Naive thymus-derived CD4-positive, alpha-beta T cell (primary cell): ENCODE measurements at regions not wholly inside any gene's neighbourhood (a gene's known extent, or its start where the extent isn't known, plus 50 kb on each side); places are given as distances from the start of the nearest gene placed in this dataset.

Source experiments
- ATAC-seq: fragments of 150-1000 bp; cut with Tn5 transposase; 2 replicates; pipeline ENCODE4 v1.10.0; 2021; ENCODE audit warnings: mild to moderate bottlenecking, moderate library complexity
- CTCF ChIA-PET: fragments of 350-600 bp; sonication (Branson Sonifier 250); formaldehyde crosslinking; loops from one replicate; lab custom pipeline; 2021; ENCODE audit warnings: antibody characterized with exemption; lab: Charles Lee
- POLR2A ChIA-PET: fragments of 350-600 bp; sonication (Branson Sonifier 250); formaldehyde crosslinking; loops from one replicate; lab custom pipeline; 2021; ENCODE audit warnings: antibody characterized with exemption, inconsistent platforms; lab: Charles Lee
- DNase-seq, 9 donors: peaks; one replicate each; pipeline versions ENCODE4 v3.0.0 to v3.0.0-alpha.2; 2020 to 2022; ENCODE audit warnings: mixed read lengths in 1 of 9
- H3K27ac ChIP-seq: one replicate; pipeline ENCODE4 v1.7.0; 2013; ENCODE audit warnings: mild to moderate bottlenecking, low read depth, low read length, moderate library complexity
- H3K27me3 ChIP-seq, 2 donors: one replicate each; pipeline ENCODE4 v1.7.0; 2013; ENCODE audit warnings: low read length in 2 of 2, mild to moderate bottlenecking in 2 of 2, moderate library complexity in 2 of 2; ENCODE audit not compliant: control insufficient read depth in 2 of 2, insufficient read depth in 2 of 2
- H3K36me3 ChIP-seq, 3 experiments: 1 replicate in 2 of 3; 2 replicates in 1 of 3; pipeline ENCODE4 v1.7.0; 2013; ENCODE audit warnings: low read length in 3 of 3, mild to moderate bottlenecking in 3 of 3, moderate library complexity in 1 of 3; ENCODE audit not compliant: insufficient read depth in 3 of 3, control insufficient read depth in 2 of 3
- H3K4me1 ChIP-seq, 2 donors: one replicate each; pipeline ENCODE4 v1.7.0; 2013; ENCODE audit warnings: low read length in 2 of 2, mild to moderate bottlenecking in 2 of 2, moderate library complexity in 1 of 2; ENCODE audit not compliant: control insufficient read depth in 2 of 2, insufficient read depth in 2 of 2
- H3K4me3 ChIP-seq: 2 replicates; pipeline ENCODE4 v1.7.0; 2013; ENCODE audit warnings: mild to moderate bottlenecking, low read length
- H3K9me3 ChIP-seq, 3 experiments: 1 replicate in 2 of 3; 2 replicates in 1 of 3; pipeline ENCODE4 v1.7.0; 2013; ENCODE audit warnings: low read length in 3 of 3; ENCODE audit not compliant: control insufficient read depth in 2 of 3
- H3K27ac Mint-ChIP-seq, 9 donors: one replicate each; pipeline ENCODE4 v1.8.0; 2020 to 2022; ENCODE audit warnings: mixed read lengths in 9 of 9, mild to moderate bottlenecking in 8 of 9, moderate library complexity in 5 of 9, inconsistent platforms in 2 of 9
- H3K27me3 Mint-ChIP-seq, 5 donors: one replicate each; pipeline ENCODE4 v1.8.0; 2021 to 2022; ENCODE audit warnings: mixed read lengths in 5 of 5, mild to moderate bottlenecking in 1 of 5
- H3K36me3 Mint-ChIP-seq, 5 donors: one replicate each; pipeline ENCODE4 v1.8.0; 2020 to 2022; ENCODE audit warnings: mixed read lengths in 5 of 5, mild to moderate bottlenecking in 3 of 5, inconsistent platforms in 1 of 5
- H3K4me1 Mint-ChIP-seq, 7 donors: one replicate each; pipeline ENCODE4 v1.8.0; 2020 to 2022; ENCODE audit warnings: mixed read lengths in 7 of 7, mild to moderate bottlenecking in 3 of 7, inconsistent platforms in 1 of 7
- H3K4me3 Mint-ChIP-seq, 10 donors: one replicate each; pipeline ENCODE4 v1.8.0; 2020 to 2022; ENCODE audit warnings: mild to moderate bottlenecking in 10 of 10, mixed read lengths in 10 of 10, moderate library complexity in 6 of 10, inconsistent platforms in 2 of 10
- H3K9me3 Mint-ChIP-seq, 11 donors: one replicate each; pipeline ENCODE4 v1.8.0; 2020 to 2022; ENCODE audit warnings: mixed read lengths in 11 of 11, mild to moderate bottlenecking in 4 of 11, inconsistent platforms in 1 of 11, moderate library complexity in 1 of 11
- intact Hi-C, 2 donors: fragments of 100-400 bp; cut with micrococcal nuclease; formaldehyde crosslinking; loops; one replicate each; pipeline ENCODE4 v1.15.1; 2023

- Mint-ChIP-seq H3K36me3 (no peaks in the 10 kb centered on the region), H3K27me3 (no peaks in the 10 kb centered on the region), H3K4me3 (no peak overlapping the region), H3K4me1 (no peaks in the 10 kb centered on the region), H3K27ac (no peak overlapping the region), H3K9me3 (peaks cover 0 to 15% (median 0%) of the 10 kb centered on the region in 11 donors)
- intact Hi-C loops, result no loop called here
- CTCF ChIA-PET, result no interaction called here
- Histone ChIP-seq H3K4me3 (no peak overlapping the region), H3K9me3 (no peaks in the 10 kb centered on the region), H3K27me3 (no peaks in the 10 kb centered on the region), H3K4me1 (no peaks in the 10 kb centered on the region), H3K36me3 (no peaks in the 10 kb centered on the region), H3K27ac (no peak overlapping the region)
- ATAC-seq (no peak), DNase-seq (no peak)
- POLR2A ChIA-PET, result no interaction called here
These were observed 146.1 kb upstream of the NOL4 start for GRCh38 chr18:34370704-34371395.

GRCh38 chr18:34380326-34380725 is 155.6 kb upstream of the NOL4 start:
- H3K36me3 ChIP-seq, result no peaks in the 10 kb centered on the region
- DNase-seq (no peak), ATAC-seq (no peak)
- no peaks in the 10 kb centered on the region for H3K4me1 ChIP-seq
- no peaks in the 10 kb centered on the region for H3K27me3 Mint-ChIP-seq
- H3K9me3 Mint-ChIP-seq, result peaks cover 0 to 25% (median 0%) of the 10 kb centered on the region in 11 donors
- H3K4me3 Mint-ChIP-seq, result no peak overlapping the region
- H3K27ac ChIP-seq, result no peak overlapping the region
- H3K4me1 Mint-ChIP-seq, result no peaks in the 10 kb centered on the region
- no peaks in the 10 kb centered on the region for H3K36me3 Mint-ChIP-seq
- H3K4me3 ChIP-seq, result no peak overlapping the region
- no peaks in the 10 kb centered on the region for H3K27me3 ChIP-seq
- no peaks in the 10 kb centered on the region for H3K9me3 ChIP-seq
- H3K27ac Mint-ChIP-seq, result no peak overlapping the region
- intact Hi-C loops, result loop anchor here in 1 of 2 donors (10.0 kb wide), 1 partner anchor 56 kb away; no protein-coding TSS in a partner anchor
- CTCF ChIA-PET, result no interaction called here
- POLR2A ChIA-PET, result no interaction called here

- Mint-ChIP-seq H3K36me3 (no peaks in the 10 kb centered on the region), H3K9me3 (peaks cover 0 to 21% (median 3%) of the 10 kb centered on the region in 11 donors), H3K4me1 (no peaks in the 10 kb centered on the region), H3K27ac (no peak overlapping the region), H3K27me3 (no peaks in the 10 kb centered on the region), H3K4me3 (no peak overlapping the region)
- POLR2A ChIA-PET, result no interaction called here
- intact Hi-C loops, result loop anchor here in 1 of 2 donors (10.0 kb wide), 1 partner anchor 61 kb away; no protein-coding TSS in a partner anchor
- ATAC-seq (no peak), DNase-seq (no peak)
- CTCF ChIA-PET, result no interaction called here
- H3K36me3 ChIP-seq, result no peaks in the 10 kb centered on the region
- H3K9me3 ChIP-seq, result no peaks in the 10 kb centered on the region
- no peaks in the 10 kb centered on the region for H3K27me3 ChIP-seq
- no peaks in the 10 kb centered on the region for H3K4me1 ChIP-seq
- H3K27ac ChIP-seq, result no peak overlapping the region
- no peak overlapping the region for H3K4me3 ChIP-seq
These were observed 160.6 kb upstream of the NOL4 start for GRCh38 chr18:34385311-34385710.

GRCh38 chr18:34386803-34387202 is 162.1 kb upstream of the NOL4 start:
- no peaks in the 10 kb centered on the region for H3K27me3 ChIP-seq
- ChIA-PET CTCF (no interaction called here), POLR2A (no interaction called here)
- Mint-ChIP-seq H3K4me3 (no peak overlapping the region), H3K9me3 (peaks cover 0 to 17% (median 3%) of the 10 kb centered on the region in 11 donors), H3K36me3 (no peaks in the 10 kb centered on the region), H3K27ac (no peak overlapping the region), H3K4me1 (no peaks in the 10 kb centered on the region), H3K27me3 (no peaks in the 10 kb centered on the region)
- no peaks in the 10 kb centered on the region for H3K36me3 ChIP-seq
- DNase-seq, result no peak
- intact Hi-C loops, result loop anchor here in 1 of 2 donors (10.0 kb wide), 1 partner anchor 62 kb away; no protein-coding TSS in a partner anchor
- H3K9me3 ChIP-seq, result no peaks in the 10 kb centered on the region
- no peaks in the 10 kb centered on the region for H3K4me1 ChIP-seq
- H3K27ac ChIP-seq, result no peak overlapping the region
- H3K4me3 ChIP-seq, result no peak overlapping the region
- ATAC-seq, result no peak

GRCh38 chr18:34397286-34397896 is 172.7 kb upstream of the NOL4 start:
- no peaks in the 10 kb centered on the region for H3K9me3 ChIP-seq
- ATAC-seq, result no peak
- ChIA-PET POLR2A (no interaction called here), CTCF (no interaction called here)
- H3K27me3 Mint-ChIP-seq, result no peaks in the 10 kb centered on the region
- no peak overlapping the region for H3K27ac Mint-ChIP-seq
- no peak overlapping the region for H3K27ac ChIP-seq
- no peaks in the 10 kb centered on the region for H3K27me3 ChIP-seq
- no peak overlapping the region for H3K4me3 Mint-ChIP-seq
- DNase-seq, result no peak
- no peaks in the 10 kb centered on the region for H3K36me3 ChIP-seq
- no peaks in the 10 kb centered on the region for H3K4me1 Mint-ChIP-seq
- intact Hi-C loops, result no loop called here
- no peaks in the 10 kb centered on the region for H3K4me1 ChIP-seq
- H3K9me3 Mint-ChIP-seq, result peaks cover 0 to 15% (median 3%) of the 10 kb centered on the region in 11 donors
- H3K4me3 ChIP-seq, result no peak overlapping the region
- peaks cover 0 to 4% (median 0%) of the 10 kb centered on the region in 5 donors for H3K36me3 Mint-ChIP-seq

GRCh38 chr18:34399892-34400291 is 175.2 kb upstream of the NOL4 start:
- Histone ChIP-seq H3K27me3 (no peaks in the 10 kb centered on the region), H3K36me3 (no peaks in the 10 kb centered on the region), H3K9me3 (no peaks in the 10 kb centered on the region), H3K27ac (no peak overlapping the region), H3K4me3 (no peak overlapping the region), H3K4me1 (no peaks in the 10 kb centered on the region)
- no peaks in the 10 kb centered on the region for H3K36me3 Mint-ChIP-seq
- H3K27me3 Mint-ChIP-seq, result no peaks in the 10 kb centered on the region
- POLR2A ChIA-PET, result no interaction called here
- H3K9me3 Mint-ChIP-seq, result peaks cover 0 to 11% (median 3%) of the 10 kb centered on the region in 11 donors
- H3K4me1 Mint-ChIP-seq, result no peaks in the 10 kb centered on the region
- DNase-seq (no peak), ATAC-seq (no peak)
- intact Hi-C loops, result no loop called here
- CTCF ChIA-PET, result no interaction called here
- no peak overlapping the region for H3K27ac Mint-ChIP-seq
- no peak overlapping the region for H3K4me3 Mint-ChIP-seq

GRCh38 chr18:34400834-34401233 is 176.1 kb upstream of the NOL4 start:
- Histone ChIP-seq H3K27me3 (no peaks in the 10 kb centered on the region), H3K27ac (no peak overlapping the region), H3K4me1 (no peaks in the 10 kb centered on the region), H3K9me3 (no peaks in the 10 kb centered on the region), H3K36me3 (no peaks in the 10 kb centered on the region), H3K4me3 (no peak overlapping the region)
- no peaks in the 10 kb centered on the region for H3K36me3 Mint-ChIP-seq
- H3K4me3 Mint-ChIP-seq, result no peak overlapping the region
- no peak overlapping the region for H3K27ac Mint-ChIP-seq
- ATAC-seq (no peak), DNase-seq (no peak)
- intact Hi-C loops, result no loop called here
- H3K9me3 Mint-ChIP-seq, result peaks cover 0 to 8% (median 0%) of the 10 kb centered on the region in 11 donors
- POLR2A ChIA-PET, result no interaction called here
- CTCF ChIA-PET, result no interaction called here
- H3K4me1 Mint-ChIP-seq, result no peaks in the 10 kb centered on the region
- no peaks in the 10 kb centered on the region for H3K27me3 Mint-ChIP-seq
